ENCODE measurements at regions not wholly inside any gene's neighbourhood (a gene's known extent, or its start where the extent isn't known, plus 50 kb on each side); places are given as distances from the start of the nearest gene placed in this dataset.

DNA sequence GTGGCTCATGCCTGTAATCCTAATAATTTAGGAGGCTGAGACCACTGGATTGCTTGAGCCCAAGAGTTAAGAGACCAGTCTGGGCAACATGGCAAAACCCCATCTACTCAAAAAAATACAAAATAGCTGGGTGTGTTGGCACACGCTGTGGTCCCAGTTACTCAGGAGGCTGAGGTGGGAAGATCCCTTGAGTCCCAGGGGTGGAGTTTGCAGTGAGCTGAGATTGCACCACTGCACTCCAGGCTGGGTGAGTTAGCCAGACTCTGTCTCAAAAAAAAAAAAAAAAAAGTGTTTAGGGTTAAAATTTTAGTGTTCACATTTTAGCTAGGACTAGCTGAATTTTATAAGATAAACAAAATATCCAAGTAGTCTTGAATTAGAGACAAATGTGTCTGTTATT lies 1340.1 kb upstream of the EPHA6 start:
- Histone ChIP-seq H3K4me3 (no peak overlapping the region), H3K9me3 (ENCODE audit: low read depth) (no peaks in the 10 kb centered on the region), H3K27ac (no peak overlapping the region), H3K36me3 (no peaks in the 10 kb centered on the region), H3K4me1 (ENCODE audit: low read depth) (no peaks in the 10 kb centered on the region), H3K27me3 (no peaks in the 10 kb centered on the region)
- no peak for DNase-seq (ENCODE audit: low read depth in 1 of 2, low spot score in 1 of 2)
- TF ChIP-seq, protein P1, sequence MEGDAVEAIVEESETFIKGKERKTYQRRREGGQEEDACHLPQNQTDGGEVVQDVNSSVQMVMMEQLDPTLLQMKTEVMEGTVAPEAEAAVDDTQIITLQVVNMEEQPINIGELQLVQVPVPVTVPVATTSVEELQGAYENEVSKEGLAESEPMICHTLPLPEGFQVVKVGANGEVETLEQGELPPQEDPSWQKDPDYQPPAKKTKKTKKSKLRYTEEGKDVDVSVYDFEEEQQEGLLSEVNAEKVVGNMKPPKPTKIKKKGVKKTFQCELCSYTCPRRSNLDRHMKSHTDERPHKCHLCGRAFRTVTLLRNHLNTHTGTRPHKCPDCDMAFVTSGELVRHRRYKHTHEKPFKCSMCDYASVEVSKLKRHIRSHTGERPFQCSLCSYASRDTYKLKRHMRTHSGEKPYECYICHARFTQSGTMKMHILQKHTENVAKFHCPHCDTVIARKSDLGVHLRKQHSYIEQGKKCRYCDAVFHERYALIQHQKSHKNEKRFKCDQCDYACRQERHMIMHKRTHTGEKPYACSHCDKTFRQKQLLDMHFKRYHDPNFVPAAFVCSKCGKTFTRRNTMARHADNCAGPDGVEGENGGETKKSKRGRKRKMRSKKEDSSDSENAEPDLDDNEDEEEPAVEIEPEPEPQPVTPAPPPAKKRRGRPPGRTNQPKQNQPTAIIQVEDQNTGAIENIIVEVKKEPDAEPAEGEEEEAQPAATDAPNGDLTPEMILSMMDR (IDR thresholded peaks at IDR 0.05; ENCODE audit: low read depth, low read length) = no peak

GRCh38 chr3:95476534-95476933 lies 1337.9 kb upstream of the EPHA6 start:
- no peaks in the 10 kb centered on the region for H3K27me3 ChIP-seq
- H3K36me3 ChIP-seq = no peaks in the 10 kb centered on the region
- H3K27ac ChIP-seq = no peak overlapping the region

GRCh38 chr3:95506174-95506573 lies 1308.2 kb upstream of the EPHA6 start:
- Histone ChIP-seq H3K27me3 (no peaks in the 10 kb centered on the region), H3K27ac (no peak overlapping the region), H3K4me3 (no peak overlapping the region), H3K4me1 (ENCODE audit: low read depth) (no peaks in the 10 kb centered on the region), H3K36me3 (no peaks in the 10 kb centered on the region), H3K9me3 (ENCODE audit: low read depth) (no peaks in the 10 kb centered on the region)
- no peak for DNase-seq (ENCODE audit: low read depth in 1 of 2, low spot score in 1 of 2)
- TF ChIP-seq, protein P1 (IDR thresholded peaks at IDR 0.05; ENCODE audit: low read depth, low read length) = no peak

More at GRCh38 chr3:95476534-95476933, 1337.9 kb upstream of the EPHA6 start:
- H3K4me1 ChIP-seq (ENCODE audit: low read depth) = no peaks in the 10 kb centered on the region
- no peak for DNase-seq (ENCODE audit: low read depth in 1 of 2, low spot score in 1 of 2)
- H3K9me3 ChIP-seq (ENCODE audit: low read depth) = no peaks in the 10 kb centered on the region
- TF ChIP-seq, protein P1 (IDR thresholded peaks at IDR 0.05; ENCODE audit: low read depth, low read length) = no peak
- no peak overlapping the region for H3K4me3 ChIP-seq

DNA sequence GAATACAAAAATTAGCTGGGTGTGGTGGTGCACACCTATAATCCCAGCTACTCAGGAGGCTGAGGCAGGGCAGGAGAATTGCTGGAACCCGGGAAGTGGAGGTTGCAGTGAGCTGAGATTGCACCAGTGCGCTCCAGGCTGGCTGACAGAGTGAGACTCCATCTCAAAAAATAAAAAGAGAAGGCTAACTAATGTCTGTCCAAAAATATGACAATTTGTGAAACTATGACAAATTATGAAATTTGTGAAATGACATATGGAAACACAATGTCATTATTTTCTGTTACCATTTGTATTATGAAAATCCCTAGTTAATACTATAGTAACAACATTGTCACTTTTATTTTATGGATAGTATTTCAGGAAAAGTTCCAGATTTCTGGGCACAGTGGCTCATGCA lies 1306.3 kb upstream of the EPHA6 start:
- Histone ChIP-seq H3K36me3 (no peaks in the 10 kb centered on the region), H3K9me3 (ENCODE audit: low read depth) (no peaks in the 10 kb centered on the region), H3K27me3 (no peaks in the 10 kb centered on the region), H3K4me3 (no peak overlapping the region), H3K4me1 (ENCODE audit: low read depth) (no peaks in the 10 kb centered on the region), H3K27ac (no peak overlapping the region)
- no peak for DNase-seq (ENCODE audit: low read depth in 1 of 2, low spot score in 1 of 2)
- TF ChIP-seq, protein P1 (IDR thresholded peaks at IDR 0.05; ENCODE audit: low read depth, low read length) = no peak

- Histone ChIP-seq H3K27ac (no peak overlapping the region), H3K9me3 (ENCODE audit: low read depth) (no peaks in the 10 kb centered on the region), H3K27me3 (no peaks in the 10 kb centered on the region), H3K4me3 (no peak overlapping the region), H3K4me1 (ENCODE audit: low read depth) (no peaks in the 10 kb centered on the region), H3K36me3 (no peaks in the 10 kb centered on the region)
- TF ChIP-seq, protein P1 (IDR thresholded peaks at IDR 0.05; ENCODE audit: low read depth, low read length) = no peak
- DNase-seq (ENCODE audit: low read depth in 1 of 2, low spot score in 1 of 2) = no peak
Observed at GRCh38 chr3:95511828-95512227, 1302.6 kb upstream of the EPHA6 start.

GRCh38 chr3:95514260-95514659 lies 1300.1 kb upstream of the EPHA6 start:
- Histone ChIP-seq H3K4me3 (no peak overlapping the region), H3K4me1 (ENCODE audit: low read depth) (no peaks in the 10 kb centered on the region), H3K27ac (no peak overlapping the region), H3K9me3 (ENCODE audit: low read depth) (no peaks in the 10 kb centered on the region), H3K36me3 (no peaks in the 10 kb centered on the region), H3K27me3 (no peaks in the 10 kb centered on the region)
- no peak for DNase-seq (ENCODE audit: low read depth in 1 of 2, low spot score in 1 of 2)
- TF ChIP-seq, protein P1 (IDR thresholded peaks at IDR 0.05; ENCODE audit: low read depth, low read length) = no peak

Measured in cardiac muscle cell (in vitro differentiated cells and primary cell).